ENCODE measurements at regions not wholly inside any gene's neighbourhood (a gene's known extent, or its start where the extent isn't known, plus 50 kb on each side); places are given as distances from the start of the nearest gene placed in this dataset.

DNA sequence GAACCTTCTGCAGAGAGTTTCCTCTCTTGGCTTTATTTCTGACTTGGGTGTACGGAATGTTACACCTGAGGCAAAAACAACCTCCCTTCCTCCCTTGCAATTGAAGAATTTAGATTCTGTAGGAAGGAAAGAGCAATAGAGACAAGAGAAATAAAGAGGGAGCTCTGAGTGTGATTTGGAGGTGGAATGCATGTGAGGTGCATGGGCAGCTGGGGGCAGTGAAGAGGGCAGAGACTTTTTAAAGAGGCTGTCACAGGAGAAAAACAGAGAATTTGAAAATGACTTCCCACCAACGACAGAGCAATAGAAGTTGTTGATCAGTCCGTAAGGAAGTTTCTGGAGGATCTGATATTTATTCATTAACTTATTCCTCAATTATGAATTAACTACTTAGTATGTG lies 172.0 kb upstream of the B3GALT2 start:
- Histone ChIP-seq H3K4me3 (ENCODE audit: low read depth, low read length) (no peak overlapping the region), H3K36me3 (ENCODE audit: control insufficient read depth, insufficient read depth, low read length) (no peaks in the 10 kb centered on the region), H3K9ac (ENCODE audit: low read depth, low read length) (no peak overlapping the region), H3K9me3 (ENCODE audit: control insufficient read depth, insufficient read depth, low read length) (no peaks in the 10 kb centered on the region), H3K27me3 (ENCODE audit: control insufficient read depth, insufficient read depth, low read length) (no peaks in the 10 kb centered on the region), H3K4me1 (ENCODE audit: control insufficient read depth, insufficient read depth, low read length) (no peaks in the 10 kb centered on the region)

DNA sequence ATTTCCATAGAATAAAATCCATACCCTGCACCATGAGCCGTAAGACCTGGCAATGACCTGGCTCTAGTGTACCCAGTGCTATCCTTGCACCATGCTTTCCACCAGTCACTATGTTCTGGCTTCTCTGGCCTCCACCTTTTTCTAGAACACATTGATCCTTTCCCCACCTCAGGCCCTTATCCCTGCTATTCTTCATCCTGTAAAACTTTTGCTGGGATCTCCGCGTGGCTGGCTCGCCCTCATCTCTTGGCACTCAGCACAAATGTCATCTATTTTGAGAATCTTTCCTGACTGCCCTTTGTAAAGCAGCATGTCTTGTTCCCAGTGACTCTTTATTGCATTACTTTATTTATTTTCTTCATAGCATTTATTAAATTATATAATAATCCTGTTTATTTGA lies 169.8 kb upstream of the B3GALT2 start:
- no peak overlapping the region for H3K4me3 ChIP-seq (ENCODE audit: low read depth, low read length)
- no peak overlapping the region for H3K9ac ChIP-seq (ENCODE audit: low read depth, low read length)
- H3K9me3 ChIP-seq (ENCODE audit: control insufficient read depth, insufficient read depth, low read length), result no peaks in the 10 kb centered on the region
- H3K27me3 ChIP-seq (ENCODE audit: control insufficient read depth, insufficient read depth, low read length), result no peaks in the 10 kb centered on the region
- H3K36me3 ChIP-seq (ENCODE audit: control insufficient read depth, insufficient read depth, low read length), result no peaks in the 10 kb centered on the region
- H3K4me1 ChIP-seq (ENCODE audit: control insufficient read depth, insufficient read depth, low read length), result no peaks in the 10 kb centered on the region

DNA sequence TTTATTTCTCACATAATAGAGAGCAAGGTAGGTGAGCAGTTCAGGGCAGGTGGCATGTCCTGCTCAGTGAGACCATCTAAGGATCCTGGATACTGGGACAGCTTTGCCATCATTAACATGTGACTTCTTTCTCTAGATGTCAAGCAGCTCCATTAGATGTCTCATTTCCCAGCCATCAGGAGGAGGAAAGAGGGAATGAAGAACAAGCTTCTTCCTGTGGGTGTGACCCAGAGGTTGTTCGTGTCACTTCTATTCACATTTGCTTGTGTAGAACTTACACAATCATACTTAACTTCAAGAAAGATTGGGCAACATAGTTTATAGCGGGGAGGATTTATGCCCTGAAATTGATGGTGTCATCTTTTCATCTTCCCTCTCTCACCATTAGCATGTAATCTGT lies 169.2 kb upstream of the B3GALT2 start:
- H3K36me3 ChIP-seq (ENCODE audit: control insufficient read depth, insufficient read depth, low read length), result no peaks in the 10 kb centered on the region
- no peaks in the 10 kb centered on the region for H3K4me1 ChIP-seq (ENCODE audit: control insufficient read depth, insufficient read depth, low read length)
- H3K4me3 ChIP-seq (ENCODE audit: low read depth, low read length), result no peak overlapping the region
- H3K27me3 ChIP-seq (ENCODE audit: control insufficient read depth, insufficient read depth, low read length), result no peaks in the 10 kb centered on the region
- H3K9ac ChIP-seq (ENCODE audit: low read depth, low read length), result no peak overlapping the region
- H3K9me3 ChIP-seq (ENCODE audit: control insufficient read depth, insufficient read depth, low read length), result no peaks in the 10 kb centered on the region

DNA sequence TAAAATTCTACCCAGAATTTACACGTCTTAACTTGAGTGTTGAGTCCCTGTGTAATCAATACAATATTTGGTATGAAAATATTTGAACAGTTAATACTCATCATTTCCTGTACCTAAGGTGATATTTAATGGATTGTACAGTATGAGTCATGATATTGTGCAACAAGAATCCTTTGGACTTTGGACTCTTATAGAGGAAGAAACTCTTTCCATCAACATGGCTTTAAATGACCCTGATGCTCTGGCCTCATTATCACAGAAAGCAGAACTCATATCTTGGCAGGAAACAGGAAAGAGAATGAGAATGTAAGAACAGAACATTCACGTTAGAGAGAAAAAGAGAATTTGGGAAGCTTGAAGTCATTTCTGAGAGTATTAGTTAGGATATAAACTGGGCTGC lies 168.8 kb upstream of the B3GALT2 start:
- no peaks in the 10 kb centered on the region for H3K4me1 ChIP-seq (ENCODE audit: control insufficient read depth, insufficient read depth, low read length)
- H3K36me3 ChIP-seq (ENCODE audit: control insufficient read depth, insufficient read depth, low read length), result no peaks in the 10 kb centered on the region
- no peaks in the 10 kb centered on the region for H3K9me3 ChIP-seq (ENCODE audit: control insufficient read depth, insufficient read depth, low read length)
- no peaks in the 10 kb centered on the region for H3K27me3 ChIP-seq (ENCODE audit: control insufficient read depth, insufficient read depth, low read length)
- no peak overlapping the region for H3K9ac ChIP-seq (ENCODE audit: low read depth, low read length)
- no peak overlapping the region for H3K4me3 ChIP-seq (ENCODE audit: low read depth, low read length)

DNA sequence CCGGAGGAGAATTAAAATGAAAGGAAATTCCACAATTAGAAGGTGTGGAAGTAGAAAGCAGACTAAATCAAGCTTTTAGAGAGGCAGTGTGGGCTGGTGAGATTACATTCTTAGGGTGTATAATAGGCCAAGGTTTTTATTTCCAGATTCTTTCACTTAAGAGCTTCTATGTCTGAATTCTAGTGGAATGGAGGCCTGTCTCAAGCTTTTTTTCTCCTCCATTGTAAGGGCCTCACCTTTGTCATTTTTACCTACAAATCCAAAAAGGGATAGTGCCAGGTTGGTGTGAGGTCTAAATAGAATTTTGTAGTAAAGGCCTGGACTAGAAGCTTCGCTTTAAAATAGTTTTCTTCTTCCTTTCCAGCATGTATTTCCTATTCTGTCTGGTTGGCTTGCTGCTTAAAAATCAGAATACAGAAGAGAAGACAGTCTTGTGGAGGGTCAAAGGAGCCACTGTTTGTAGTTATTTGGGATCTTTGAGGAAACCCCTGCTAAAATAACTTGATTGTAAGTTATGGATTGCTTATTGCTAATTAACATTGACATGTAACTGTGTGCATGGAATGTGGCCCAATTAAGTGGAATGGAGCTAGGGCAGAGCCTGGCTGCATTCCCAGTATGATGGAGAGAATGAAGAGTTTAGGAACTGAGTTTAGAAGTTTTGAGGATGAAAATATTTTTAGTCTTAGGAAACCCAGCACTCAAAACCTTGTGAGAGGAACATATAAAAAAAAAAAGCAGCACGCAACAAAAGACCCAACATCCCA lies 162.5 kb upstream of the B3GALT2 start:
- Histone ChIP-seq H3K4me3 (ENCODE audit: low read depth, low read length) (no peak overlapping the region), H3K9ac (ENCODE audit: low read depth, low read length) (no peak overlapping the region), H3K27me3 (ENCODE audit: control insufficient read depth, insufficient read depth, low read length) (no peaks in the 10 kb centered on the region), H3K4me1 (ENCODE audit: control insufficient read depth, insufficient read depth, low read length) (no peaks in the 10 kb centered on the region), H3K9me3 (ENCODE audit: control insufficient read depth, insufficient read depth, low read length) (no peaks in the 10 kb centered on the region), H3K36me3 (ENCODE audit: control insufficient read depth, insufficient read depth, low read length) (no peaks in the 10 kb centered on the region)

DNA sequence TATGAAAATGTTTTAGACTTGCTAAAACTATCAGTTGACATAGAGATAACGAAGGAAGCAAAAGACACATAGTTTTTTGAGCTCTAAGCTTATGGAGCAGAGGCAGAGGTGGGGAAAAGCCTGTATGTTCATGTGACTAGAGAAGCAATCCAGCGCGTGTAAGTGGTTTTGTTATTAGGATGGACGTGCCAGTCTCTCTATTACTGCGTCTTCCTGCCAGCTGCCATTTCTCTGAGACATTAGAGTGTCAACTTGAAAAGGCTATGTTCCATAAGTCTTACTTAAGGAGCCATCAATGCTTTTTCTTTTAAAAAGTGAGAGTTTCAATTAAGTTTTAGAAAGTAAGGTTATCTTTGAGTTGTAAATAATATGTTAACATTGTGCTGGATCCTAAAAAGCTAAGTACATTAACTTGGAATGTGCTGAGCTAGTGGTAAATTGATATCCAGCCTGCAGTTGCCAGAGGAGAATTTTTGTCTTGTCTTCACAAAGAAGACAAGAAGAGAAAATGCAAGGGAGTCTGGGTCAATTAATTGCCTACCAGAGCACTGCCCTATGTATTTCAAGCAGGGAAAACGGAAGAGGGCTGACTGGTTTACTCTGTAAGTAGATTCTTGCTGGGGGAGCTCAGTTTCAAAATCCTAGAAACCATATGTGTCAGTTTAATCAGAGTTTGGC lies 161.8 kb upstream of the B3GALT2 start:
- Histone ChIP-seq H3K4me1 (ENCODE audit: control insufficient read depth, insufficient read depth, low read length) (no peaks in the 10 kb centered on the region), H3K9ac (ENCODE audit: low read depth, low read length) (no peak overlapping the region), H3K9me3 (ENCODE audit: control insufficient read depth, insufficient read depth, low read length) (no peaks in the 10 kb centered on the region), H3K27me3 (ENCODE audit: control insufficient read depth, insufficient read depth, low read length) (no peaks in the 10 kb centered on the region), H3K36me3 (ENCODE audit: control insufficient read depth, insufficient read depth, low read length) (no peaks in the 10 kb centered on the region), H3K4me3 (ENCODE audit: low read depth, low read length) (no peak overlapping the region)

DNA sequence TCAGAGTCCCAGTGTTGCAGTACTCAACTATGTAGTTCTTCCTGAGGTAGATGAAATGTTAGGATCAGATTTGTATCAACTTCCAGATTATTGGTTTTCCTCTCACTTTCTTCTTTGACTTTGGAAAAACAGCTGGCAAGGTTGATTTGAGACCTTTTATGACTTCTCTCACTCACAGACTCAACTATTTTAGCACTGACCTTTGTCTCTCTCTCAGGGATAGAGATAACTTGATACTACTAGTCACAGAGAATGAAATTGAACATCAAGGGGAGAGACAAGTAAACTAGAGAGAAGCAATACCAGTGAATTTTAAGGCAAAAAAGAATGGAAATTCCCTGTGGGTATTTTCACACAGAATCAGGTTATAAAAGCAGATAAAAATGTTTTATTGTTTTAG lies 159.7 kb upstream of the B3GALT2 start:
- H3K9me3 ChIP-seq (ENCODE audit: control insufficient read depth, insufficient read depth, low read length), result no peaks in the 10 kb centered on the region
- no peaks in the 10 kb centered on the region for H3K4me1 ChIP-seq (ENCODE audit: control insufficient read depth, insufficient read depth, low read length)
- no peaks in the 10 kb centered on the region for H3K27me3 ChIP-seq (ENCODE audit: control insufficient read depth, insufficient read depth, low read length)
- no peak overlapping the region for H3K9ac ChIP-seq (ENCODE audit: low read depth, low read length)
- no peak overlapping the region for H3K4me3 ChIP-seq (ENCODE audit: low read depth, low read length)
- H3K36me3 ChIP-seq (ENCODE audit: control insufficient read depth, insufficient read depth, low read length), result no peaks in the 10 kb centered on the region

DNA sequence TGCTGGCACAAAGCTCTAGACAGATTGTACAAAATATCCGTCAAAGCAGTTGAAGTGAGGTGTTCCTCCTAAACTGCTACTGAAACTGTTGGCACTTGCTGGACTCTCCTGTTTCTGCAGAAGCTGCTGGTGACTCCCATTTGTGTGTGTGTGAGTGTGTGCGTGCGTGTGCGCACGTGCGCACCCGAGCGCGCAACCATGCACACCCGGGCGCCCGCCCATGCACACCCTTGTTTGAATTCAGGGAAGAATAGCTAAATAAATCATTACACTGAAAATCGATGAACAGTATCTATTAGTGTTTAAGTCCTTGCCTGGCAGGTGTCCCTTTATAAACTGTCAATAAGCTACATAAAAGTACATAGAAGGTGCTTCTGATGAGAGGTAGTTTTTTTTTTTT lies 156.4 kb upstream of the B3GALT2 start:
- no peak overlapping the region for H3K4me3 ChIP-seq (ENCODE audit: low read depth, low read length)
- H3K27me3 ChIP-seq (ENCODE audit: control insufficient read depth, insufficient read depth, low read length), result no peaks in the 10 kb centered on the region
- no peaks in the 10 kb centered on the region for H3K9me3 ChIP-seq (ENCODE audit: control insufficient read depth, insufficient read depth, low read length)
- no peaks in the 10 kb centered on the region for H3K36me3 ChIP-seq (ENCODE audit: control insufficient read depth, insufficient read depth, low read length)
- no peak overlapping the region for H3K9ac ChIP-seq (ENCODE audit: low read depth, low read length)
- no peaks in the 10 kb centered on the region for H3K4me1 ChIP-seq (ENCODE audit: control insufficient read depth, insufficient read depth, low read length)

DNA sequence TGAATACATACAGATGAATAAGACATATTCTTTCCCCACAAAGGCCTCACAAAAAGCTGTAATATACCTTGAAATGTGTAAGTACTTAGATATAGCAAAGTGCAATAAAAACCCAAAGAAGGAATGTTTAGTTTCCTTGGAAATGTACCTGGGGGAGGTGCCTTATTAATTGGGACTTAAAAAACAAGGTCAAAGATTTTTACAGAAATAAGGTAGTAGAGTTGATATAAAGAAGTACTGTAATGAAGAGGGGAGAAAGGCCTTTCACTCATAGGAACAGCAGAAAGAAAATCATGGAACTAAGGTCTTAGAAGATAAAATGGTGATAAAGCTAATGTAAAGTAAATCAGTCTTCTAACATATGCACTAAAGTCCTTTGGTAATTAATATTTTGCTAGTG lies 153.9 kb upstream of the B3GALT2 start:
- H3K27me3 ChIP-seq (ENCODE audit: control insufficient read depth, insufficient read depth, low read length), result no peaks in the 10 kb centered on the region
- no peak overlapping the region for H3K9ac ChIP-seq (ENCODE audit: low read depth, low read length)
- no peaks in the 10 kb centered on the region for H3K4me1 ChIP-seq (ENCODE audit: control insufficient read depth, insufficient read depth, low read length)
- no peak overlapping the region for H3K4me3 ChIP-seq (ENCODE audit: low read depth, low read length)
- H3K9me3 ChIP-seq (ENCODE audit: control insufficient read depth, insufficient read depth, low read length), result no peaks in the 10 kb centered on the region
- no peaks in the 10 kb centered on the region for H3K36me3 ChIP-seq (ENCODE audit: control insufficient read depth, insufficient read depth, low read length)

DNA sequence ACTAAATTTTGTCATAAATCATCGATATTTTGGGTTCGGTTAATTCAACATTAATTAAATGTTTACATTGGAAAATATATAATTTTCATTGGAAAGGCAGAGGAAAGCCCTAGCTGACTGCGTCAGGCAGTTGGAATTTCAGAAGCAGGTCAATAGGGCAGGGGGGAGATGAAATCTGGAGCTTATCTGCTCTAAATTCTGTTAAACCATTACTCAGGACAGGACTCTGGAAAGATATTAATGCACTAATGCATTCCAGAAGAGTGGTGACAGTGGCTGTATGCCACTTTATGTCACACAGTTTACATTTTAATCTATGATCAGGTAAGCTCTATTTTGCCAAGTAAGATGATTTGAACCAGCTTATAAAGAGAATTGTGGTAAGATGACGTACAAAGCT lies 153.0 kb upstream of the B3GALT2 start:
- no peaks in the 10 kb centered on the region for H3K27me3 ChIP-seq (ENCODE audit: control insufficient read depth, insufficient read depth, low read length)
- H3K36me3 ChIP-seq (ENCODE audit: control insufficient read depth, insufficient read depth, low read length), result no peaks in the 10 kb centered on the region
- no peaks in the 10 kb centered on the region for H3K9me3 ChIP-seq (ENCODE audit: control insufficient read depth, insufficient read depth, low read length)
- no peak overlapping the region for H3K9ac ChIP-seq (ENCODE audit: low read depth, low read length)
- no peak overlapping the region for H3K4me3 ChIP-seq (ENCODE audit: low read depth, low read length)
- H3K4me1 ChIP-seq (ENCODE audit: control insufficient read depth, insufficient read depth, low read length), result no peaks in the 10 kb centered on the region

DNA sequence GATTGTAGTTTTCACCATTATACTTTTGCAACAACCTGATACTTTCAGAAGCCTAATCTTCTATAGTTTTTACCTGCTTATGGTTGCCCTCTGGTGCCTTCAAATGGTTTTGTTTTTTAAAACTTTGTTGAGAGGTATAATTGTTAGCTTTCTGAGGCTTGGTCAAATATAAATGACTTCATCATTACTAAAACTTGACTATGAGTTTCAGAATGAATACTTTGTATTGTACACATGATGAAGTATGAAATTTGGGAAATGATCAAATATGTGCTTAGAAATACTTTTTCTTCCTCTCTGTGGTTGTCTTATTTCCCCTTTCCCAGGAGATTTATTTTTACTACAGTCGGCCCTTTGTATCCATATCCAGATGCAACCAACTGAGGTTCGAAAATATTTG lies 151.8 kb upstream of the B3GALT2 start:
- Histone ChIP-seq H3K9ac (ENCODE audit: low read depth, low read length) (no peak overlapping the region), H3K4me1 (ENCODE audit: control insufficient read depth, insufficient read depth, low read length) (no peaks in the 10 kb centered on the region), H3K36me3 (ENCODE audit: control insufficient read depth, insufficient read depth, low read length) (no peaks in the 10 kb centered on the region), H3K27me3 (ENCODE audit: control insufficient read depth, insufficient read depth, low read length) (no peaks in the 10 kb centered on the region), H3K9me3 (ENCODE audit: control insufficient read depth, insufficient read depth, low read length) (no peaks in the 10 kb centered on the region), H3K4me3 (ENCODE audit: low read depth, low read length) (no peak overlapping the region)

DNA sequence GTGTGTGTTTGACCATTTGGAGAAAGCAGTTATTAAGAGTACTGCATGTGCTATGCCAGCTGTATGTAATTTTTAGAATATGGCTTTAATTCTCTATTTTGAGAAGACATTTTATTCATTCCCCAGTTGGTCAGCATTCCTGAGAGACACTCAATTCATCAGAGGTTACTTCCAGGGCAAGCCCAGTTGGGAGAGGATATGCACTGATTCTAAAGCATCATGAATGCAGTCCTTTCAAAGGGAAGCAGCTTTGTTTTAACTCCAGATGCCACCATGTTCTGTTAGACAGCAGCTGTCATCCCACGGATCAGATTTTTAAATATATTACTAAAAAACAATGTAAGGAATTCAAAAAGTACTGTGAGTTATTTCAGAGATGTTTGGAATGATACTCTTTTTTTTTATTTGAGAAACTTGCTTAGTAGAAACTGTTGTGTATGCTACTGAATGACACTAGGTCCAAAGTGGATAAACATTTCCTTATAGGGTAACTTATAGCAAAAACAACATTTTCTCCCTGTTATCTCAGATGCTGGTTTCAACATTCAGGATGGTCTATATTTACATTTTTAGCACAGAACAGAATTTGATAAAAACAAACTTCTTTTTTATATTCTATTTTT lies 149.5 kb upstream of the B3GALT2 start:
- no peaks in the 10 kb centered on the region for H3K9me3 ChIP-seq (ENCODE audit: control insufficient read depth, insufficient read depth, low read length)
- no peak overlapping the region for H3K9ac ChIP-seq (ENCODE audit: low read depth, low read length)
- no peaks in the 10 kb centered on the region for H3K36me3 ChIP-seq (ENCODE audit: control insufficient read depth, insufficient read depth, low read length)
- no peak overlapping the region for H3K4me3 ChIP-seq (ENCODE audit: low read depth, low read length)
- no peaks in the 10 kb centered on the region for H3K4me1 ChIP-seq (ENCODE audit: control insufficient read depth, insufficient read depth, low read length)
- no peaks in the 10 kb centered on the region for H3K27me3 ChIP-seq (ENCODE audit: control insufficient read depth, insufficient read depth, low read length)

Measured in iPS-15b (cell line).